Mesothelial cell of epicardium (in vitro differentiated cells): ENCODE measurements at regions not wholly inside any gene's neighbourhood (a gene's known extent, or its start where the extent isn't known, plus 50 kb on each side); places are given as distances from the start of the nearest gene placed in this dataset.
"Not testable (repeated sequence)": the region's sequence is repeated elsewhere in the genome, so short reads cannot be mapped to it uniquely, and the experiment has no call there.

Experiments used
- DNase-seq, 2 experiments: peaks; one replicate each; pipeline ENCODE4 v3.0.0; 2021; ENCODE audit warnings: low spot score in 2 of 2; ENCODE audit not compliant: unreplicated experiment in 2 of 2
- H3K27ac Mint-ChIP-seq: 2 replicates; pipeline ENCODE4 v1.8.0; 2021; ENCODE audit warnings: mixed read lengths
- H3K27me3 Mint-ChIP-seq: 2 replicates; pipeline ENCODE4 v1.8.0; 2021; ENCODE audit warnings: low read depth, mixed read lengths
- H3K36me3 Mint-ChIP-seq: 2 replicates; pipeline ENCODE4 v1.8.0; 2021; ENCODE audit warnings: mixed read lengths
- H3K4me1 Mint-ChIP-seq: 2 replicates; pipeline ENCODE4 v1.8.0; 2021; ENCODE audit warnings: mixed read lengths
- H3K4me3 Mint-ChIP-seq: 2 replicates; pipeline ENCODE4 v1.8.0; 2021; ENCODE audit warnings: mild to moderate bottlenecking, moderate library complexity, mixed read lengths
- H3K9me3 Mint-ChIP-seq: 2 replicates; pipeline ENCODE4 v1.8.0; 2021; ENCODE audit warnings: mixed read lengths
- CTCF ChIP-seq: fragments of 200-600 bp; sonication (generic); IDR thresholded peaks from one replicate; pipeline ENCODE4 v1.5.0; 2021; ENCODE audit warnings: antibody characterized with exemption; ENCODE audit not compliant: unreplicated experiment

DNA sequence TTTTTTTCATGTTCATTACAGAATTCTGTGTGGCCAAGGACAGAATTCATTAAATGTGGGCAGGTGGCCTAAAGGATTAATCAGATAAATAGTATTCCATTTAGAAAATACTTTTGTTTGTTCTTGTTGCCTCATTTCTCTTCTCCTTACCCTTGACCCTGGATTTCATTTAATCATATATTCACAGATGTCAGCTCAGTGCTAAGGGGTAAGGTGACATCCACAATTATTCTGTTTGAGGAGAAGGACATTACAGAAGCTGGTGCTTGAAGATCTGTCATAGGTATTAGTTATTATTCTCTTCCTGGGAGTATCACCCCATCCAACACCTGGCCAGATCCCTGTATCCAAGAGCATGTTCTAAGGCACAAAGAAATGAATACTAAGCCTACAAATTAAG, 961.1 kb downstream of the XPNPEP1 start:
- H3K4me1 Mint-ChIP-seq, result no peaks in the 10 kb centered on the region
- no peak overlapping the region for H3K4me3 Mint-ChIP-seq
- H3K27me3 Mint-ChIP-seq, result no peaks in the 10 kb centered on the region
- no peak for DNase-seq
- H3K27ac Mint-ChIP-seq, result no peak overlapping the region
- no peak for TF ChIP-seq CTCF
- no peaks in the 10 kb centered on the region for H3K36me3 Mint-ChIP-seq
- no peaks in the 10 kb centered on the region for H3K9me3 Mint-ChIP-seq

DNA sequence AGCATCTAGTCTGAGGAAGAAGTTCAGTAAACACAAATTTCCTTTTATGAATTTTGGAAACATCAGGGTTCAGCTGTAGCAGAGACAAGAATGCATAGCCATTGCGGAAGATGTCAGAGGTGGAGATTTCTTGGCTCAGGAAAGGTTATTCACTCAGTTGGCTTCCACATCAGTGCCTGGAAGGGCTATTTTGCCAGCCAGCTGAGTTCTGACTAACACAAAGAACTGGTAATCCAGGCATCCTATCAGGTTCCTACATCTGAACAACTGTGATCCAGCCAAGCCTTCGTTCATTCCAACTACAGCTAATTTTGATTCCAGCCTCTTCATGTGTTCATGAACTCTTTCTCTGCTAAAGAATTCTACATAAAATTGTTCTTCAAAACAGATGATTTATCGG, 965.6 kb downstream of the XPNPEP1 start:
- no peak overlapping the region for H3K4me3 Mint-ChIP-seq
- no peaks in the 10 kb centered on the region for H3K4me1 Mint-ChIP-seq
- no peak for TF ChIP-seq CTCF
- H3K27me3 Mint-ChIP-seq, result peaks cover 1% of the 10 kb centered on the region
- no peaks in the 10 kb centered on the region for H3K36me3 Mint-ChIP-seq
- peaks cover 21% of the 10 kb centered on the region for H3K9me3 Mint-ChIP-seq
- no peak overlapping the region for H3K27ac Mint-ChIP-seq
- DNase-seq, result no peak

- H3K4me1 Mint-ChIP-seq, result no peaks in the 10 kb centered on the region
- no peak overlapping the region for H3K4me3 Mint-ChIP-seq
- H3K27me3 Mint-ChIP-seq, result peaks cover 1% of the 10 kb centered on the region
Observed at GRCh38 chr10:108956149-108956548, 967.2 kb downstream of the XPNPEP1 start.

GRCh38 chr10:108920029-108920428, 1003.3 kb downstream of the XPNPEP1 start:
- H3K36me3 Mint-ChIP-seq, H3K27ac Mint-ChIP-seq, H3K4me1 Mint-ChIP-seq, H3K4me3 Mint-ChIP-seq, DNase-seq: not testable (repeated sequence)
- Mint-ChIP-seq H3K9me3 (peaks cover 22% of the 10 kb centered on the region), H3K27me3 (peaks cover 11% of the 10 kb centered on the region)

More at GRCh38 chr10:108956149-108956548, 967.2 kb downstream of the XPNPEP1 start:
- DNase-seq, result no peak
- TF ChIP-seq CTCF, result no peak
- no peak overlapping the region for H3K27ac Mint-ChIP-seq
- no peaks in the 10 kb centered on the region for H3K36me3 Mint-ChIP-seq
- H3K9me3 Mint-ChIP-seq, result peaks cover 36% of the 10 kb centered on the region

GRCh38 chr10:108913300-108913699, 1010.0 kb downstream of the XPNPEP1 start:
- H3K9me3 Mint-ChIP-seq, result peaks cover 2% of the 10 kb centered on the region
- H3K4me3 Mint-ChIP-seq, result peak overlapping the region; percentile 36
- H3K27me3 Mint-ChIP-seq, result peaks cover 25% of the 10 kb centered on the region
- no peak overlapping the region for H3K27ac Mint-ChIP-seq
- H3K4me1 Mint-ChIP-seq, result peaks cover 12% of the 10 kb centered on the region
- DNase-seq, result no peak
- TF ChIP-seq CTCF, result no peak
- H3K36me3 Mint-ChIP-seq, result no peaks in the 10 kb centered on the region

DNA sequence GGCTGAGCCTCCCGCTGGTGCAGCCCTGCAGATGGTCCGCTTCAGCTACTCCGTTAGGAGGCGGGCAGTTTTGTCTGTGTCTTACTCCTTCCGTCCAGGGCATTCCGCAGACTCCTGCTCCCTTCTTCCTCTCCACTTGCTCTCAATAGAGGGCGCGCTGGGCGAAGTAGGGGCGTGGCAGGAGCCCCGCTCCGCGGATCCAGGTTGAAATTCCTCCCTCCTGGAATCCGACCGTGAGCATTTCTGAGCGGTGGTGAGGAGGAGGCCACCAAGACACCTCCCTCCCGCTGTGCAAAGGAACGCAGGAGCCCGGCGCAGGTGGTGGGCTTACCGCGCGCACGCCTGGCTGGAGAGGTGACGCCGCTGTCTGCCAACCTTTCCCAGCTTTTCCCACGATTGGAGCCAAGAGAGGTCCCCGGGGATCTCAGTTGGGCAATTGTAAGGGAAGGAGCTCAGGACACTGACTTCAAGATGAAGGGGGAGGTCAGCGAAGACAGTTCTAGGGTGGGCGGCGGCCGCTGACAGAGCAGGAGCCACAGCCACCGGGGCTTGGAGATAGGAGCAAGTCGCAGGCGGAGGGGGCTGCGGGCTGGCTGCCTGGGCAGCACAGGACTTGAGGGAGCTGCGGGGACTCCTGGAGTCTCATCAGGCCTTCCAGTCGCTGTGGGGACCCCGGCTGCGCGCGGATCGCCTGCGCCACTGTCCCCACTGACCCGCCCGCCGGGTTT, 1011.3 kb downstream of the XPNPEP1 start:
- Mint-ChIP-seq H3K4me1 (peaks cover 12% of the 10 kb centered on the region), H3K36me3 (no peaks in the 10 kb centered on the region), H3K27me3 (peaks cover 29% of the 10 kb centered on the region), H3K9me3 (no peaks in the 10 kb centered on the region), H3K4me3 (peak overlapping the region; percentile 88), H3K27ac (peak overlapping the region; percentile 81)
- peak; percentile 63 to 82 for DNase-seq
- TF ChIP-seq CTCF, result peak; percentile 21
